ENCODE measurements at regions not wholly inside any gene's neighbourhood (a gene's known extent, or its start where the extent isn't known, plus 50 kb on each side); places are given as distances from the start of the nearest gene placed in this dataset.

- TF ChIP-seq ZFX (IDR thresholded peaks at IDR 0.05) (no peak), CTCF (conservative IDR thresholded peaks at IDR 0.05) (no peak)
- no peak overlapping the region for H3K27ac ChIP-seq
Observed at GRCh38 chr5:92560698-92561401, 1020.2 kb downstream of the NR2F1-AS1 start.

- H3K27ac ChIP-seq: no peak overlapping the region
- no peak for TF ChIP-seq ZFX (IDR thresholded peaks at IDR 0.05)
- TF ChIP-seq CTCF (conservative IDR thresholded peaks at IDR 0.05): peak; percentile 49
Observed at GRCh38 chr5:92559781-92560180, 1021.2 kb downstream of the NR2F1-AS1 start.

GRCh38 chr5:92559331-92559730 is 1021.7 kb downstream of the NR2F1-AS1 start:
- H3K27ac ChIP-seq: no peak overlapping the region
- TF ChIP-seq ZFX (IDR thresholded peaks at IDR 0.05): no peak
- TF ChIP-seq CTCF (conservative IDR thresholded peaks at IDR 0.05): no peak

- TF ChIP-seq CTCF (conservative IDR thresholded peaks at IDR 0.05) (no peak), ZFX (IDR thresholded peaks at IDR 0.05) (no peak)
- H3K27ac ChIP-seq: no peak overlapping the region
Observed at GRCh38 chr5:92556747-92557146, 1024.3 kb downstream of the NR2F1-AS1 start.

GRCh38 chr5:92554447-92555085 is 1026.5 kb downstream of the NR2F1-AS1 start:
- H3K27ac ChIP-seq: no peak overlapping the region
- TF ChIP-seq ZFX (IDR thresholded peaks at IDR 0.05): no peak
- TF ChIP-seq CTCF (conservative IDR thresholded peaks at IDR 0.05): no peak

- H3K27ac ChIP-seq: no peak overlapping the region
- no peak for TF ChIP-seq ZFX (IDR thresholded peaks at IDR 0.05)
- TF ChIP-seq CTCF (conservative IDR thresholded peaks at IDR 0.05): no peak
Observed at GRCh38 chr5:92553326-92553725, 1027.7 kb downstream of the NR2F1-AS1 start.
